K562 (cell line): ENCODE measurements at regions not wholly inside any gene's neighbourhood (a gene's known extent, or its start where the extent isn't known, plus 50 kb on each side); places are given as distances from the start of the nearest gene placed in this dataset.

Experiments
- RREB1 ChIP-seq: fragments of 250-450 bp; sonication (Bioruptor Pico); IDR thresholded peaks from 2 replicates; pipeline ENCODE4 v1.4.0; 2020
- UBTF ChIP-seq, 2 experiments: IDR thresholded peaks; 2 replicates each; pipeline ENCODE4 v1.6.1; 2012; ENCODE audit warnings: improper control_type of control experiment in 2 of 2, low read depth in 2 of 2, low read length in 2 of 2, borderline replicate concordance in 1 of 2
- ZNF24 ChIP-seq: fragments of 450-650 bp; IDR thresholded peaks from 2 replicates; pipeline ENCODE4 v1.6.1; 2016
- ZNF668 ChIP-seq: fragments of 250-450 bp; sonication (Bioruptor Pico); IDR thresholded peaks from 2 replicates; pipeline ENCODE4 v1.8.0; 2022; ENCODE audit warnings: mild to moderate bottlenecking, inconsistent platforms

GRCh38 chr13:53749306-53749705, 720.7 kb downstream of the OLFM4 start (continued):
- TF ChIP-seq RREB1 (CRISPR knock-in tag), result no peak
- no peak for TF ChIP-seq ZNF668 (CRISPR knock-in tag)
- TF ChIP-seq UBTF (IDR thresholded peaks at IDR 0.05; ENCODE audit: borderline replicate concordance in 1 of 2, low read depth in 2 of 2, low read length in 2 of 2), result no peak
- no peak for TF ChIP-seq ZNF24
